Transverse colon (tissue), 4 donors: ENCODE measurements at regions not wholly inside any gene's neighbourhood (a gene's known extent, or its start where the extent isn't known, plus 50 kb on each side); places are given as distances from the start of the nearest gene placed in this dataset.

Experiments
- DNase-seq: peaks from one replicate; pipeline ENCODE4 v3.0.0-alpha.2; 2019
- H3K27ac ChIP-seq, 4 donors: fragments of 200-600 bp; sonication (generic); 2 replicates each; pipeline ENCODE4 v1.5.1; 2016 to 2018; ENCODE audit warnings: inconsistent platforms in 4 of 4
- H3K27me3 ChIP-seq: fragments of 200-600 bp; sonication (generic); 2 replicates; pipeline ENCODE4 v1.5.1; 2017; ENCODE audit warnings: inconsistent platforms
- H3K36me3 ChIP-seq, 4 donors: fragments of 200-600 bp; sonication (generic); 2 replicates each; pipeline ENCODE4 v1.5.1; 2017 to 2019; ENCODE audit warnings: inconsistent platforms in 4 of 4
- H3K4me1 ChIP-seq, 4 donors: fragments of 200-600 bp; sonication (generic); 2 replicates each; pipeline ENCODE4 v1.5.1; 2017 to 2020; ENCODE audit warnings: inconsistent platforms in 4 of 4
- H3K4me3 ChIP-seq, 4 donors: fragments of 200-600 bp; sonication (generic); 1 replicate in 1 of 4; 2 replicates in 3 of 4; pipeline versions ENCODE4 v1.5.1 to v1.6.1; 2017 to 2019; ENCODE audit warnings: inconsistent platforms in 4 of 4
- H3K9me3 ChIP-seq, 2 donors: fragments of 200-600 bp; sonication (generic); 2 replicates each; pipeline ENCODE4 v1.5.1; 2017 to 2019; ENCODE audit warnings: inconsistent platforms in 2 of 2
- EP300 ChIP-seq: sonication (generic); formaldehyde crosslinking; IDR thresholded peaks from one replicate; pipeline ENCODE4 v1.6.1; 2017; ENCODE audit warnings: antibody characterized with exemption, low read depth
- POLR2A ChIP-seq: fragments of 450-650 bp; IDR thresholded peaks from one replicate; pipeline ENCODE4 v1.6.1; 2016; ENCODE audit warnings: antibody characterized with exemption, mild to moderate bottlenecking, moderate library complexity
- POLR2AphosphoS5 ChIP-seq, 3 donors: sonication (generic); formaldehyde crosslinking; IDR thresholded peaks; one replicate each; pipeline ENCODE4 v1.6.1; 2016; ENCODE audit warnings: antibody characterized with exemption in 3 of 3
- WGBS, 2 donors: methylation state at CpG; one replicate each; pipeline ENCODE4 v1.1.5; 2018; ENCODE audit warnings: low coverage in 1 of 2; 5-methylcytosine and 5-hydroxymethylcytosine counted together
- in situ Hi-C, 4 donors: fragments of 200-750 bp; cut with MboI; loops; one replicate each; pipeline versions ENCODE4 v1.15.0 to v1.15.1; 2017; ENCODE audit warnings: low sequenced_read_pairs in 3 of 4, low pct_ligation_motif_present in 1 of 4, low pct_unique_long_range_greater_than_20kb in 1 of 4
- intact Hi-C: fragments of 100-400 bp; cut with DNase I; formaldehyde crosslinking; loops from one replicate; pipeline ENCODE4 v1.15.1; 2023; ENCODE audit warnings: low total_unique reads
- TF ChIP-seq, protein P1 (sequence below), 5 experiments: fragments of 200-600 bp in 3 of 5; fragments of 450-650 bp in 2 of 5; sonication (generic) in 3 of 5; IDR thresholded peaks; 1 replicate in 2 of 5; 2 replicates in 3 of 5; pipeline ENCODE4 v1.5.1; 2016 to 2017; ENCODE audit warnings: antibody characterized with exemption in 5 of 5, inconsistent platforms in 3 of 5, mild to moderate bottlenecking in 2 of 5, moderate library complexity in 1 of 5

DNA sequence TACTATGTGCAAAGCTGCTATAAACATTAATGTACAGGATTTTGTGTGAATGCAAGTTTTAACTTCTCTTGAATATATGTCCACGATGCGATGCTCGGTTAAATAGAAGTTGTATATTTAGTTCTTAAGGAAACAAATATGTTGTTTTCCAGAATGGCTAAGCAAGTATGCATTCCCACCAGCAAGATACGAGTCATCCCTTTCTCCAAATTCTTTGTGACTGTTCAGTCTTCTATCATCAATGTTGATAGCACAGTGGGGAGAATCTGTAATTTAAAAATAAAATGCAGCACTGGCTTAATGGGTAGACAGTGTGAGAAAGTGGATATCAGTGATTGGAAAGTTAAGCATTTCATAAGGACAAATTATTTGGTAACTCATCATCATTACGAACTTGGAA, 1340.8 kb downstream of the PCDH9 start:
- H3K27me3 ChIP-seq: no peaks in the 10 kb centered on the region
- H3K36me3 ChIP-seq: no peaks in the 10 kb centered on the region
- TF ChIP-seq POLR2A (no peak), EP300 (no peak), POLR2AphosphoS5 (IDR thresholded peaks at IDR 0.05) (no peak)
- TF ChIP-seq, protein P1, sequence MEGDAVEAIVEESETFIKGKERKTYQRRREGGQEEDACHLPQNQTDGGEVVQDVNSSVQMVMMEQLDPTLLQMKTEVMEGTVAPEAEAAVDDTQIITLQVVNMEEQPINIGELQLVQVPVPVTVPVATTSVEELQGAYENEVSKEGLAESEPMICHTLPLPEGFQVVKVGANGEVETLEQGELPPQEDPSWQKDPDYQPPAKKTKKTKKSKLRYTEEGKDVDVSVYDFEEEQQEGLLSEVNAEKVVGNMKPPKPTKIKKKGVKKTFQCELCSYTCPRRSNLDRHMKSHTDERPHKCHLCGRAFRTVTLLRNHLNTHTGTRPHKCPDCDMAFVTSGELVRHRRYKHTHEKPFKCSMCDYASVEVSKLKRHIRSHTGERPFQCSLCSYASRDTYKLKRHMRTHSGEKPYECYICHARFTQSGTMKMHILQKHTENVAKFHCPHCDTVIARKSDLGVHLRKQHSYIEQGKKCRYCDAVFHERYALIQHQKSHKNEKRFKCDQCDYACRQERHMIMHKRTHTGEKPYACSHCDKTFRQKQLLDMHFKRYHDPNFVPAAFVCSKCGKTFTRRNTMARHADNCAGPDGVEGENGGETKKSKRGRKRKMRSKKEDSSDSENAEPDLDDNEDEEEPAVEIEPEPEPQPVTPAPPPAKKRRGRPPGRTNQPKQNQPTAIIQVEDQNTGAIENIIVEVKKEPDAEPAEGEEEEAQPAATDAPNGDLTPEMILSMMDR (IDR thresholded peaks at IDR 0.05): no peak
- no peaks in the 10 kb centered on the region for H3K4me1 ChIP-seq
- H3K27ac ChIP-seq: no peak overlapping the region
- H3K9me3 ChIP-seq: no peaks in the 10 kb centered on the region
- 85 to 92% methylated on average over 5 of the region's 5 CpGs for WGBS, 2 donors
- in situ Hi-C loops: no loop called here
- DNase-seq: no peak
- no peak overlapping the region for H3K4me3 ChIP-seq
- intact Hi-C loops: no loop called here

DNA sequence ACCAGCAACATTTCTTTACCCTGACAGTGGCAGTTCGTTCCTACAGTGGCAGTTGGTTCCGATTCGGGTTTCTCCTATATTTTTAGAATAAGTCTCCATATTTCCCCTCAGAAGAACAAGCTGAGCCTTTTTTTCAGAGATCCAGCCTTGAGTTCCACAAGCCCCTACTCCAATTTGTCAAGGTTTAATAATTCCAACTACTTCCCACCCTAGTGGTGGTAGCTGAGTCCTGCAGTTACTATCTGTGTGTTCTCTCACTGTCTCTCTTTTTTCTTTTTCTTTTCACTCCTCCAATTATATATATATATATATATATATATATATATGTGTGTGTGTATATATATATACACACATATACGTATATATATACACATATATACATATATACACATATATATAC, 1347.3 kb downstream of the PCDH9 start:
- TF ChIP-seq POLR2A: no peak
- TF ChIP-seq POLR2AphosphoS5 (IDR thresholded peaks at IDR 0.05): no peak
- TF ChIP-seq EP300: no peak
- TF ChIP-seq, protein P1 (IDR thresholded peaks at IDR 0.05): no peak
- intact Hi-C loops: no loop called here
- DNase-seq: no peak
- no peaks in the 10 kb centered on the region for H3K4me1 ChIP-seq
- in situ Hi-C loops: no loop called here
- no peak overlapping the region for H3K4me3 ChIP-seq
- WGBS, 2 donors: 77 to 88% methylated on average over 4 of the region's 4 CpGs
- H3K27ac ChIP-seq: no peak overlapping the region
- no peaks in the 10 kb centered on the region for H3K9me3 ChIP-seq
- no peaks in the 10 kb centered on the region for H3K27me3 ChIP-seq
- no peaks in the 10 kb centered on the region for H3K36me3 ChIP-seq

DNA sequence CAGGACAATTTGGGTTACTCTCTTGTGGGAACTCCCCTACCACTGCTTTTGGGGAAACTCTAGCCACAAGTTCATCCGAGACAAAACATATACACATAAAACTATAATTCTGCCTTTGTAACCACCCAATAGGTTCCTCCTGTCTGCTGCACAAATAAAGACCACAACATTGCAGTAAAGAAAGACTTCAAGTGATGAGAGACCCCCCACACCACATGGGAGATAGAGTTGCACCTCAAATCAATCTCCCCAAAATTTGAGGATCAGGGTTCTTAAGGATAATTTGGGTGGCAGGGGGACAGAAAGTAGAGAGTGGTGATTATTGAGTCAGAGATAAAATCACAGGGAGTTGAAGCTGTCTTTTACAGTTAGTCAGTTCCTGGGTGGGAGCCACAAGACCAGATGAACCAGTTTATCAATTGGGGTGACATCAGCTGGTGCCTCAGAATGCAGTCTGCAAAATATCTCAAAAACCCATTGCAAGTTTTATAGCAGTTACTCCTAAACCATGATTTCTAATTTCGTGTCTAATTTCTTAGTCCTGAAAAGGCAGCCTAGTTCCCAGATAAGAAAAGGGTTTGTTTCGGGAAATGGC, 1348.5 kb downstream of the PCDH9 start:
- intact Hi-C loops (no loop called here), in situ Hi-C loops (no loop called here)
- DNase-seq: no peak
- no peak for TF ChIP-seq EP300
- TF ChIP-seq, protein P1 (IDR thresholded peaks at IDR 0.05): no peak
- TF ChIP-seq POLR2A: no peak
- no peak for TF ChIP-seq POLR2AphosphoS5 (IDR thresholded peaks at IDR 0.05)
- Histone ChIP-seq H3K36me3 (no peaks in the 10 kb centered on the region), H3K4me3 (no peak overlapping the region), H3K9me3 (no peaks in the 10 kb centered on the region), H3K4me1 (no peaks in the 10 kb centered on the region), H3K27me3 (no peaks in the 10 kb centered on the region), H3K27ac (no peak overlapping the region)
- WGBS, 2 donors: 63 to 81% methylated on average over 2 to 3 of the region's 3 CpGs

DNA sequence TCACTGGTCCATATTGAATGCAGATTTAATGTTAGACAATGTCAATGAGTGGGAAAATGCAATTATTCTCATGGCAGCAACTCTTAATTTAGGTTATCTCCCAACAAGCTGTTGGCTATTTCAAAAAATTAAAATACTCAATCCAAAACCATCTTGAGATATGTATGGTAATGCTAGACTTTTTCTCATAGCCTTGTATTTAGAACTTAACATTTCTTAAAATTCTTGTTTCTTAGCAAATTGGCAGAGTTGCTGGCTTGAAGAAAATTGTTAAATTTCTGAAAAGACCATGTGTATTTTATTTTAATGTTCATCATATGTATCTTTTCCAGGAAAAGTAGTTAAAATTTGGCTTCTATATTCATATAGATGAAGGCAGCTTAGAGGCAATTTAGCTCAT, 1355.1 kb downstream of the PCDH9 start:
- H3K4me3 ChIP-seq: no peak overlapping the region
- H3K36me3 ChIP-seq: no peaks in the 10 kb centered on the region
- in situ Hi-C loops (no loop called here), intact Hi-C loops (no loop called here)
- no peaks in the 10 kb centered on the region for H3K9me3 ChIP-seq
- no peaks in the 10 kb centered on the region for H3K27me3 ChIP-seq
- TF ChIP-seq EP300 (no peak), POLR2AphosphoS5 (IDR thresholded peaks at IDR 0.05) (no peak)
- TF ChIP-seq, protein P1 (IDR thresholded peaks at IDR 0.05): no peak
- H3K4me1 ChIP-seq: no peaks in the 10 kb centered on the region
- no peak overlapping the region for H3K27ac ChIP-seq
- no peak for DNase-seq
